Hepatocyte (in vitro differentiated cells): ENCODE measurements at regions not wholly inside any gene's neighbourhood (a gene's known extent, or its start where the extent isn't known, plus 50 kb on each side); places are given as distances from the start of the nearest gene placed in this dataset.

Experiments used
- DNase-seq: peaks from one replicate; pipeline ENCODE4 v3.0.0-alpha.2; 2016; ENCODE audit warnings: low spot score
- H2AFZ ChIP-seq: fragments of 200-600 bp; sonication (generic); 2 replicates; pipeline ENCODE4 v1.6.0; 2016; ENCODE audit warnings: antibody characterized with exemption, mild to moderate bottlenecking
- H3K27ac ChIP-seq: fragments of 200-600 bp; sonication (generic); 2 replicates; pipeline ENCODE4 v1.5.1; 2016; ENCODE audit warnings: mild to moderate bottlenecking
- H3K27me3 ChIP-seq: fragments of 200-600 bp; sonication (generic); 2 replicates; pipeline ENCODE4 v1.6.1; 2016
- H3K36me3 ChIP-seq: fragments of 200-600 bp; sonication (generic); replicated peaks from 2 replicates; pipeline ENCODE4 v1.5.1; 2016; ENCODE audit warnings: low read depth; ENCODE audit not compliant: insufficient read depth
- H3K4me1 ChIP-seq: fragments of 200-600 bp; sonication (generic); 2 replicates; pipeline ENCODE4 v1.5.1; 2016; ENCODE audit warnings: mild to moderate bottlenecking, moderate library complexity; ENCODE audit not compliant: insufficient read depth
- H3K4me2 ChIP-seq: fragments of 200-600 bp; sonication (generic); 2 replicates; pipeline ENCODE4 v1.6.0; 2016
- H3K4me3 ChIP-seq: fragments of 200-600 bp; sonication (generic); 2 replicates; pipeline ENCODE4 v1.5.1; 2016; ENCODE audit warnings: mild to moderate bottlenecking
- H3K79me2 ChIP-seq: fragments of 200-600 bp; sonication (generic); 2 replicates; pipeline ENCODE4 v1.6.0; 2017; ENCODE audit warnings: mild to moderate bottlenecking
- H3K9me2 ChIP-seq: fragments of 200-600 bp; sonication (generic); replicated peaks from 2 replicates; pipeline ENCODE4 v1.6.0; 2017; ENCODE audit warnings: mild to moderate bottlenecking; ENCODE audit not compliant: insufficient read depth
- H3K9me3 ChIP-seq: fragments of 200-600 bp; sonication (generic); 2 replicates; pipeline ENCODE4 v1.5.1; 2016; ENCODE audit warnings: low read depth, mild to moderate bottlenecking
- H4K20me1 ChIP-seq: fragments of 200-600 bp; sonication (generic); 2 replicates; pipeline ENCODE4 v1.6.0; 2016; ENCODE audit warnings: mild to moderate bottlenecking; ENCODE audit not compliant: insufficient read depth, poor library complexity, severe bottlenecking
- EZH2 ChIP-seq: fragments of 200-600 bp; sonication (generic); IDR thresholded peaks from 2 replicates; pipeline ENCODE4 v1.6.1; 2016; ENCODE audit warnings: antibody characterized with exemption, mild to moderate bottlenecking, borderline replicate concordance
- EZH2phosphoT487 ChIP-seq: fragments of 200-600 bp; sonication (generic); IDR thresholded peaks from one replicate; pipeline ENCODE4 v1.6.1; 2018; ENCODE audit warnings: antibody characterized with exemption, mild to moderate bottlenecking, low read depth, moderate library complexity; ENCODE audit not compliant: unreplicated experiment, severe bottlenecking
- WGBS: methylation state at CpG from one replicate; pipeline ENCODE4 v1.1.6; 2016; ENCODE audit warnings: low lambda C conversion rate; ENCODE audit errors: missing lambda C conversion rate; 5-methylcytosine and 5-hydroxymethylcytosine counted together
- TF ChIP-seq, protein P1 (sequence below): fragments of 200-600 bp; sonication (generic); IDR thresholded peaks from 2 replicates; pipeline ENCODE4 v1.5.1; 2016; ENCODE audit warnings: antibody characterized with exemption, mild to moderate bottlenecking; ENCODE audit not compliant: poor library complexity

- H3K4me1 ChIP-seq: no peaks in the 10 kb centered on the region
- H2AFZ ChIP-seq: no peak overlapping the region
- H3K9me3 ChIP-seq: peaks cover 3% of the 10 kb centered on the region
- no peaks in the 10 kb centered on the region for H4K20me1 ChIP-seq
- H3K4me2 ChIP-seq: no peak overlapping the region
- TF ChIP-seq EZH2 (no peak), EZH2phosphoT487 (no peak)
- TF ChIP-seq, protein P1, sequence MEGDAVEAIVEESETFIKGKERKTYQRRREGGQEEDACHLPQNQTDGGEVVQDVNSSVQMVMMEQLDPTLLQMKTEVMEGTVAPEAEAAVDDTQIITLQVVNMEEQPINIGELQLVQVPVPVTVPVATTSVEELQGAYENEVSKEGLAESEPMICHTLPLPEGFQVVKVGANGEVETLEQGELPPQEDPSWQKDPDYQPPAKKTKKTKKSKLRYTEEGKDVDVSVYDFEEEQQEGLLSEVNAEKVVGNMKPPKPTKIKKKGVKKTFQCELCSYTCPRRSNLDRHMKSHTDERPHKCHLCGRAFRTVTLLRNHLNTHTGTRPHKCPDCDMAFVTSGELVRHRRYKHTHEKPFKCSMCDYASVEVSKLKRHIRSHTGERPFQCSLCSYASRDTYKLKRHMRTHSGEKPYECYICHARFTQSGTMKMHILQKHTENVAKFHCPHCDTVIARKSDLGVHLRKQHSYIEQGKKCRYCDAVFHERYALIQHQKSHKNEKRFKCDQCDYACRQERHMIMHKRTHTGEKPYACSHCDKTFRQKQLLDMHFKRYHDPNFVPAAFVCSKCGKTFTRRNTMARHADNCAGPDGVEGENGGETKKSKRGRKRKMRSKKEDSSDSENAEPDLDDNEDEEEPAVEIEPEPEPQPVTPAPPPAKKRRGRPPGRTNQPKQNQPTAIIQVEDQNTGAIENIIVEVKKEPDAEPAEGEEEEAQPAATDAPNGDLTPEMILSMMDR: no peak
- H3K27me3 ChIP-seq: no peaks in the 10 kb centered on the region
- H3K27ac ChIP-seq: no peak overlapping the region
- H3K79me2 ChIP-seq: no peaks in the 10 kb centered on the region
- DNase-seq: no peak
- WGBS: 88% methylated on average over 1 of the region's 1 CpG
- H3K4me3 ChIP-seq: no peak overlapping the region
- no peaks in the 10 kb centered on the region for H3K9me2 ChIP-seq
- H3K36me3 ChIP-seq: no peaks in the 10 kb centered on the region
Measured at GRCh38 chr14:71270111-71270510, 362.9 kb downstream of the PCNX1 start.

DNA sequence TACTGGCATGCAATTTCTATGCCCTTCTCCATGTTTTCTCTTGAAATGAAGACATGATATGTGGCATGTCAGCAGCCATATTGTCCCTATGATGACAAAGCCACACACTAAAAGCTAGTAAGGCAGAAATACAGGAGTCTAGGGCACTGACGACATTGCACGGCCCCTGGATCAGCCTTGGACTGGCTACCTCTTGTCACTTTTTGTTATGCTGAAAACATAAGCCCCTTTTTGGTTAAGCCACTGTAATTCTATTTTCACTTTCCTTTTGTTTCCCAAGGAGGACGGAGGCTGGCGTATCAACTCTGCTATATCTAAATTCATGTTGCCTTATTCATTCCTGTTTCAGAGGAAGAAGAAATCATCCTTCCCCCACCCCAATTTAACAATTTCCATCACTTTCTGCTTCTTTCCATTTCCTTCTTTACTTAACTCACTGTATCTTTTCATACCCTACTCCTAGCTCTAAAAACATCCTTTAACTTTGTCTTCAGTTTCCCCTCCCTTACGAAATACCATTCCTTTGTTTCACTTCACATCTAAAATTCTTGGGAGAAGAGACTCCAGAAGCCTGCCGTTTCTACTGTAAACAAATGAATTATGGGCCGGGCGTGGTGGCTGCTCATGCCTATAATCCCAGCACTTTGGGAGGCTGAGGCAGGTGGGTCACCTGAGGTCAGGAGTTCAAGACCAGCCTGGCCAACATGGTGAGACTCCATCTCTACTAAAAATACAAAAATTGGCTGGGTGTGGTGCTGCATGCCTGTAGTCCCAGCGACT is 364.1 kb downstream of the PCNX1 start:
- H3K27me3 ChIP-seq: no peaks in the 10 kb centered on the region
- TF ChIP-seq EZH2 (no peak), EZH2phosphoT487 (no peak)
- TF ChIP-seq, protein P1: no peak
- no peaks in the 10 kb centered on the region for H3K36me3 ChIP-seq
- H3K27ac ChIP-seq: no peak overlapping the region
- no peak overlapping the region for H3K4me2 ChIP-seq
- H3K9me3 ChIP-seq: no peaks in the 10 kb centered on the region
- no peaks in the 10 kb centered on the region for H3K79me2 ChIP-seq
- H3K4me3 ChIP-seq: no peak overlapping the region
- H3K9me2 ChIP-seq: no peaks in the 10 kb centered on the region
- 79% methylated on average over 9 of the region's 9 CpGs for WGBS
- no peaks in the 10 kb centered on the region for H3K4me1 ChIP-seq
- no peaks in the 10 kb centered on the region for H4K20me1 ChIP-seq
- no peak for DNase-seq
- no peak overlapping the region for H2AFZ ChIP-seq

GRCh38 chr14:71273366-71273765 is 366.1 kb downstream of the PCNX1 start:
- H3K27ac ChIP-seq: no peak overlapping the region
- H3K9me3 ChIP-seq: no peaks in the 10 kb centered on the region
- H4K20me1 ChIP-seq: no peaks in the 10 kb centered on the region
- no peaks in the 10 kb centered on the region for H3K4me1 ChIP-seq
- H2AFZ ChIP-seq: no peak overlapping the region
- no peak overlapping the region for H3K4me3 ChIP-seq
- H3K36me3 ChIP-seq: no peaks in the 10 kb centered on the region
- 78% methylated on average over 2 of the region's 2 CpGs for WGBS
- TF ChIP-seq, protein P1: no peak
- TF ChIP-seq EZH2 (no peak), EZH2phosphoT487 (no peak)
- H3K9me2 ChIP-seq: no peaks in the 10 kb centered on the region
- DNase-seq: no peak
- H3K27me3 ChIP-seq: no peaks in the 10 kb centered on the region
- no peaks in the 10 kb centered on the region for H3K79me2 ChIP-seq
- no peak overlapping the region for H3K4me2 ChIP-seq
